SK-N-SH (cell line): ENCODE measurements at regions not wholly inside any gene's neighbourhood (a gene's known extent, or its start where the extent isn't known, plus 50 kb on each side); places are given as distances from the start of the nearest gene placed in this dataset.

ENCODE experiments used
- CTCF ChIA-PET: fragments of 300-600, 350-600 bp; formaldehyde crosslinking; extraction: SDS; loops from one replicate; lab custom pipeline; 2021; lab: Yijun Ruan, JAX
- POLR2A ChIA-PET: fragments of 350-600 bp; sonication (Branson Sonifier 250); formaldehyde crosslinking; extraction: SDS; loops from one replicate; lab custom pipeline; 2020; ENCODE audit warnings: antibody characterized with exemption, inconsistent platforms; lab: Yijun Ruan, JAX
- DNase-seq: peaks from one replicate; pipeline ENCODE4 v3.0.0; 2012
- H2AFZ ChIP-seq: fragments of 200-600 bp; sonication (generic); 2 replicates; pipeline ENCODE4 v1.8.1; 2016; ENCODE audit warnings: antibody characterized with exemption, mild to moderate bottlenecking, low read depth
- H3F3A ChIP-seq: fragments of 200-600 bp; sonication (generic); replicated peaks from 2 replicates; pipeline ENCODE3; 2016; ENCODE audit warnings: antibody characterized with exemption, mild to moderate bottlenecking; ENCODE audit not compliant: insufficient read depth
- H3K27ac ChIP-seq, 2 experiments: fragments of 200-500 bp in 1 of 2; fragments of 200-600 bp in 1 of 2; sonication (Bioruptor generic) in 1 of 2; sonication (generic), shearing (Covaris generic) in 1 of 2; 2 replicates each; pipeline versions ENCODE4 v1.5.1 to v1.6.1; 2014 to 2016; ENCODE audit warnings: low read depth in 2 of 2, inconsistent platforms in 1 of 2, low read length in 1 of 2, mild to moderate bottlenecking in 1 of 2, mixed read lengths in 1 of 2
- H3K27me3 ChIP-seq: fragments of 200-600 bp; sonication (generic), shearing (Covaris generic); 2 replicates; pipeline ENCODE4 v1.6.1; 2016; ENCODE audit warnings: mixed run types; ENCODE audit not compliant: insufficient read depth
- H3K36me3 ChIP-seq, 2 experiments: fragments of 200-500 bp in 1 of 2; fragments of 200-600 bp in 1 of 2; sonication (Bioruptor generic) in 1 of 2; sonication (generic) in 1 of 2; replicated peaks in 1 of 2; 2 replicates each; pipeline versions ENCODE3 to v1.5.1; 2014 to 2016; ENCODE audit warnings: low read length in 1 of 2, mild to moderate bottlenecking in 1 of 2; ENCODE audit not compliant: insufficient read depth in 2 of 2, control insufficient read depth in 1 of 2
- H3K4me1 ChIP-seq, 2 experiments: fragments of 200-500 bp in 1 of 2; fragments of 200-600 bp in 1 of 2; sonication (Bioruptor generic) in 1 of 2; sonication (generic), shearing (Covaris generic) in 1 of 2; 2 replicates each; pipeline versions ENCODE4 v1.5.1 to v1.6.1; 2014 to 2016; ENCODE audit warnings: low read depth in 1 of 2, low read length in 1 of 2, mixed run types in 1 of 2; ENCODE audit not compliant: insufficient read depth in 2 of 2, control insufficient read depth in 1 of 2
- H3K4me2 ChIP-seq: fragments of 200-600 bp; sonication (generic), shearing (Covaris generic); 2 replicates; pipeline ENCODE4 v1.6.1; 2017; ENCODE audit warnings: mixed run types
- H3K4me3 ChIP-seq, 2 experiments: fragments of 200-500 bp in 1 of 2; fragments of 200-600 bp in 1 of 2; sonication (Bioruptor generic) in 1 of 2; sonication (generic), shearing (Covaris generic) in 1 of 2; 2 replicates each; pipeline versions ENCODE4 v1.5.1 to v1.8.1; 2014 to 2016; ENCODE audit warnings: low read depth in 2 of 2, inconsistent platforms in 1 of 2, low read length in 1 of 2, mild to moderate bottlenecking in 1 of 2, mixed read lengths in 1 of 2, moderate library complexity in 1 of 2
- H3K79me2 ChIP-seq: fragments of 200-600 bp; sonication (generic); 2 replicates; pipeline ENCODE4 v1.8.1; 2017; ENCODE audit warnings: mild to moderate bottlenecking; ENCODE audit not compliant: insufficient read depth
- H3K9ac ChIP-seq: fragments of 200-600 bp; sonication (generic); 2 replicates; pipeline ENCODE4 v1.6.1; 2017; ENCODE audit warnings: mixed run types
- H3K9me2 ChIP-seq: fragments of 200-600 bp; sonication (generic); 2 replicates; pipeline ENCODE4 v1.6.1; 2017; ENCODE audit warnings: mixed run types
- H3K9me3 ChIP-seq: fragments of 200-600 bp; sonication (generic); 2 replicates; pipeline ENCODE4 v1.6.1; 2017; ENCODE audit warnings: mixed run types, mild to moderate bottlenecking, moderate library complexity
- H4K20me1 ChIP-seq: fragments of 200-600 bp; sonication (generic); 2 replicates; pipeline ENCODE4 v1.6.1; 2017; ENCODE audit warnings: mild to moderate bottlenecking, mixed run types; ENCODE audit not compliant: insufficient read depth
- FOXJ3 ChIP-seq: sonication (generic); formaldehyde crosslinking; IDR thresholded peaks from 2 replicates; pipeline ENCODE4 v1.5.1; 2020; ENCODE audit warnings: mild to moderate bottlenecking, missing genetic modification reagents
- GATA2 ChIP-seq: sonication (generic); formaldehyde crosslinking; IDR thresholded peaks from 2 replicates; pipeline ENCODE4 v1.5.0; 2020; ENCODE audit warnings: mild to moderate bottlenecking, missing genetic modification reagents
- MEF2A ChIP-seq: IDR thresholded peaks from 2 replicates; pipeline ENCODE4 v1.4.0; 2012; ENCODE audit warnings: low read depth, borderline replicate concordance
- POLR2AphosphoS5 ChIP-seq: IDR thresholded peaks from 2 replicates; pipeline ENCODE4 v1.6.1; 2012; ENCODE audit warnings: low read depth, low read length
- RFX5 ChIP-seq: IDR thresholded peaks from 2 replicates; pipeline ENCODE4 v1.6.1; 2012; ENCODE audit warnings: mild to moderate bottlenecking, improper control_type of control experiment, low read length
- TCF12 ChIP-seq: IDR thresholded peaks from 2 replicates; pipeline ENCODE4 v1.4.0; 2012
- TEAD4 ChIP-seq: IDR thresholded peaks from 2 replicates; pipeline ENCODE4 v1.4.0; 2012; ENCODE audit warnings: mild to moderate bottlenecking, borderline replicate concordance; ENCODE audit not compliant: insufficient read depth
- WGBS: methylation state at CpG from one replicate; pipeline ENCODE4 v1.1.6; 2017; ENCODE audit warnings: low lambda C conversion rate; 5-methylcytosine and 5-hydroxymethylcytosine counted together
- TF ChIP-seq, protein P1 (sequence below): IDR thresholded peaks from 2 replicates; pipeline ENCODE4 v1.4.0; 2012; ENCODE audit warnings: low read depth, borderline replicate concordance
- TF ChIP-seq, protein P2 (sequence below): IDR thresholded peaks from 2 replicates; pipeline ENCODE4; 2012
- TF ChIP-seq, protein P3 (sequence below): fragments of 150-350 bp; IDR thresholded peaks from 2 replicates; pipeline ENCODE4 v1.6.1; 2016; ENCODE audit warnings: mild to moderate bottlenecking, low read depth, low read length
- TF ChIP-seq, protein P4 (sequence below): IDR thresholded peaks from 2 replicates; pipeline ENCODE4 v1.4.0; 2012; ENCODE audit warnings: low read depth, borderline replicate concordance

DNA sequence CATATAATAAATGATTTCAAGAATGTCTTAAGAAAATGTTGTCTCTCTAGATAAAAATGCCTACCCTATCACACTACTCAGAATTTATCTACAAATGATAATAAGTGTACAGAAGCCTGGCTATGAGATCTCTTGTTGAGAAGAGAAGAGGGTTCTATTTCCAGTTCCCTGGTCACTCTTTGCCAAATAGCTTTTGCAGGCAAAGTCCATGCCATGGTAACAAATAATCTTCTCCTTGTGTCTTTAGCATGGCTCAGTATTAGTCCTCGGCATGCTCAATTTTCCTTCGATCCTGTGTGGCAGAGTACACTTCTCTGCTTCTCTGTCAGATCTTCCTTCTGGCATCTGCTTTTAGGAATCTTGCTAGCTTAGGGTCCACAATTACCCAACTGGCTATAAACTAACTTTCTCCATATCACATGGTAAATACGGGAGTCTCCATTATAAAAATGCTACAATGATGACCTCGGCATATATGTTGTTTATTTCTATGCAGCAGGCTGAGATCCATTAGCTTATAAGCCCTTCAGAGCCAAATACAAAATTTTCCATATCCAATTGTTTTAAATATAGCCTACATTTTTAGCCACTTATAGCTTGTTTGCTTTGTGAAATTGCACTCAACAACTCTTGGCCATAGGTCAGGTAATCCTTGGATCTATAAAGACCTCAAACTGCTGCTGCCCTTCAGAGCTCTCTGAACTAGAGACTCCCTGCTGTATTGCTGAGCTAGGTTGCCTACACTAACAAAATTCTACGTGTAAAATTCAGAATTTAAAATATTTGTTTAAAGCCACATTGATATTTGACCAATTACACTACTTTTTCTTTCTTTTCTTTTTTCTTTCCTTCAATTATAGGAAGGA lies 157.5 kb downstream of the FSIP2 start:
- ChIA-PET POLR2A (no interaction called here), CTCF (no interaction called here)
- H3K27ac ChIP-seq = no peak overlapping the region
- no peak for DNase-seq
- H3K4me1 ChIP-seq = no peaks in the 10 kb centered on the region
- no peaks in the 10 kb centered on the region for H3K36me3 ChIP-seq
- no peaks in the 10 kb centered on the region for H3K79me2 ChIP-seq
- H3K27me3 ChIP-seq = no peaks in the 10 kb centered on the region
- H2AFZ ChIP-seq = no peak overlapping the region
- 67% methylated on average over 5 of the region's 5 CpGs for WGBS
- H3F3A ChIP-seq = no peaks in the 10 kb centered on the region
- no peak overlapping the region for H3K4me3 ChIP-seq
- no peak overlapping the region for H3K9ac ChIP-seq
- no peaks in the 10 kb centered on the region for H3K9me3 ChIP-seq
- no peaks in the 10 kb centered on the region for H4K20me1 ChIP-seq
- TF ChIP-seq FOXJ3 = no peak
- TF ChIP-seq GATA2 (CRISPR knock-in tag) = no peak
- no peak for TF ChIP-seq TEAD4
- TF ChIP-seq RFX5 = no peak
- TF ChIP-seq, all 33 proteins: peak for 0
- Histone ChIP-seq H3K9me2 (no peaks in the 10 kb centered on the region), H3K4me2 (no peak overlapping the region)

DNA sequence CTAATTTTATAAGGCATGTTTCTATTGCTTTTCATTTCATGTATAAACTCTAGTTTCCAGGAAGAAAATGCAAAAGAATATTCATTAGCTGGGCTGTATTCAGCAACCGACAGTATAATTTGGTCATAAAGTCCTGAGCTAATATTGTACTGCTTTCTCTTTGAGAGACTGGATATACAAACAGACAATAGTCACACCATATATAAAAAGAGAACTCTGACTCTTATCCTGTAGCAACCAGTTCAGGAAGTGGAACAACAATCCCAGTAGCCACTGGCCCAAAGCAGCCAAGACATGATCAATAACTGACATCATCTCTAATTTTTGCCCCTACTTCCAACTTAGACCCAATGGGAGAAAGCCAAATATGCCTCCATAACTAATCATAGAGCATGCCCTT lies 160.8 kb downstream of the FSIP2 start:
- no peaks in the 10 kb centered on the region for H3K4me1 ChIP-seq
- CTCF ChIA-PET = interaction anchor here (1.2 kb wide), 1 partner anchor 12 kb away, joined by 3 read pairs; no protein-coding TSS in a partner anchor
- no peaks in the 10 kb centered on the region for H3K79me2 ChIP-seq
- no peak overlapping the region for H3K4me2 ChIP-seq
- no peaks in the 10 kb centered on the region for H3K27me3 ChIP-seq
- H3K36me3 ChIP-seq = no peaks in the 10 kb centered on the region
- no peak overlapping the region for H3K9ac ChIP-seq
- 71% methylated on average over 1 of the region's 1 CpG for WGBS
- no peaks in the 10 kb centered on the region for H3F3A ChIP-seq
- H4K20me1 ChIP-seq = no peaks in the 10 kb centered on the region
- DNase-seq = no peak
- H2AFZ ChIP-seq = no peak overlapping the region
- no peaks in the 10 kb centered on the region for H3K9me2 ChIP-seq
- POLR2A ChIA-PET = no interaction called here
- no peak overlapping the region for H3K27ac ChIP-seq
- TF ChIP-seq POLR2AphosphoS5 (no peak), TCF12 (no peak), MEF2A (no peak)
- TF ChIP-seq, protein P1, sequence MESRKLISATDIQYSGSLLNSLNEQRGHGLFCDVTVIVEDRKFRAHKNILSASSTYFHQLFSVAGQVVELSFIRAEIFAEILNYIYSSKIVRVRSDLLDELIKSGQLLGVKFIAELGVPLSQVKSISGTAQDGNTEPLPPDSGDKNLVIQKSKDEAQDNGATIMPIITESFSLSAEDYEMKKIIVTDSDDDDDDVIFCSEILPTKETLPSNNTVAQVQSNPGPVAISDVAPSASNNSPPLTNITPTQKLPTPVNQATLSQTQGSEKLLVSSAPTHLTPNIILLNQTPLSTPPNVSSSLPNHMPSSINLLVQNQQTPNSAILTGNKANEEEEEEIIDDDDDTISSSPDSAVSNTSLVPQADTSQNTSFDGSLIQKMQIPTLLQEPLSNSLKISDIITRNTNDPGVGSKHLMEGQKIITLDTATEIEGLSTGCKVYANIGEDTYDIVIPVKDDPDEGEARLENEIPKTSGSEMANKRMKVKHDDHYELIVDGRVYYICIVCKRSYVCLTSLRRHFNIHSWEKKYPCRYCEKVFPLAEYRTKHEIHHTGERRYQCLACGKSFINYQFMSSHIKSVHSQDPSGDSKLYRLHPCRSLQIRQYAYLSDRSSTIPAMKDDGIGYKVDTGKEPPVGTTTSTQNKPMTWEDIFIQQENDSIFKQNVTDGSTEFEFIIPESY = no peak
- TF ChIP-seq, protein P2, sequence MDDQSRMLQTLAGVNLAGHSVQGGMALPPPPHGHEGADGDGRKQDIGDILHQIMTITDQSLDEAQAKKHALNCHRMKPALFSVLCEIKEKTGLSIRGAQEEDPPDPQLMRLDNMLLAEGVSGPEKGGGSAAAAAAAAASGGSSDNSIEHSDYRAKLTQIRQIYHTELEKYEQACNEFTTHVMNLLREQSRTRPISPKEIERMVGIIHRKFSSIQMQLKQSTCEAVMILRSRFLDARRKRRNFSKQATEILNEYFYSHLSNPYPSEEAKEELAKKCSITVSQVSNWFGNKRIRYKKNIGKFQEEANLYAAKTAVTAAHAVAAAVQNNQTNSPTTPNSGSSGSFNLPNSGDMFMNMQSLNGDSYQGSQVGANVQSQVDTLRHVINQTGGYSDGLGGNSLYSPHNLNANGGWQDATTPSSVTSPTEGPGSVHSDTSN = no peak
- TF ChIP-seq, protein P3, sequence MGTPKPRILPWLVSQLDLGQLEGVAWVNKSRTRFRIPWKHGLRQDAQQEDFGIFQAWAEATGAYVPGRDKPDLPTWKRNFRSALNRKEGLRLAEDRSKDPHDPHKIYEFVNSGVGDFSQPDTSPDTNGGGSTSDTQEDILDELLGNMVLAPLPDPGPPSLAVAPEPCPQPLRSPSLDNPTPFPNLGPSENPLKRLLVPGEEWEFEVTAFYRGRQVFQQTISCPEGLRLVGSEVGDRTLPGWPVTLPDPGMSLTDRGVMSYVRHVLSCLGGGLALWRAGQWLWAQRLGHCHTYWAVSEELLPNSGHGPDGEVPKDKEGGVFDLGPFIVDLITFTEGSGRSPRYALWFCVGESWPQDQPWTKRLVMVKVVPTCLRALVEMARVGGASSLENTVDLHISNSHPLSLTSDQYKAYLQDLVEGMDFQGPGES = no peak
- TF ChIP-seq, protein P4, sequence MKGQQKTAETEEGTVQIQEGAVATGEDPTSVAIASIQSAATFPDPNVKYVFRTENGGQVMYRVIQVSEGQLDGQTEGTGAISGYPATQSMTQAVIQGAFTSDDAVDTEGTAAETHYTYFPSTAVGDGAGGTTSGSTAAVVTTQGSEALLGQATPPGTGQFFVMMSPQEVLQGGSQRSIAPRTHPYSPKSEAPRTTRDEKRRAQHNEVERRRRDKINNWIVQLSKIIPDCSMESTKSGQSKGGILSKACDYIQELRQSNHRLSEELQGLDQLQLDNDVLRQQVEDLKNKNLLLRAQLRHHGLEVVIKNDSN = no peak
- TF ChIP-seq, all 33 proteins: peak for 0
- Histone ChIP-seq H3K4me3 (no peak overlapping the region), H3K9me3 (no peaks in the 10 kb centered on the region)
